ENCODE measurements at regions not wholly inside any gene's neighbourhood (a gene's known extent, or its start where the extent isn't known, plus 50 kb on each side); places are given as distances from the start of the nearest gene placed in this dataset.

DNA sequence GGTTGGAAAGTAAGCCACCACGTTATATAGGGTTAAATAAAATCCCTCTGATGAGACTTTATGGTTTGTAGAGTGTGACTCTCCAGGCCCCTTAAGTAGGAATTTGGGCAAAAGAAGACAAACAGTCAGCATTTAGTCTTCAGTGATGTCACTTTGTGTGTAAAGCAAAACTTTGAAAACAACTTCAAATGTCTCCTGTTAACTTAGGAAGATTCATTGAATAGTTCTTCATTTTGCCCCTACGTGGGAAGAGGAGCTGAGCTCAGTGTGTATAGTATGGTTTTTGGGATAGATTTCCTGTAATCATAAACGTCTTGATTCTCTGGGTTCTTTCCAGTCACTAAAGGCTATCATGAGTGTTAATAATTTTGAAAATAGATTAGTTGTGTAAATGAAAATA is 101.3 kb downstream of the GADD45G start:
- Histone ChIP-seq H3K9ac (ENCODE audit: low read length) (no peak overlapping the region), H3K36me3 (ENCODE audit: low read length) (no peaks in the 10 kb centered on the region), H3K79me2 (ENCODE audit: insufficient read depth, low read length) (no peaks in the 10 kb centered on the region), H3K27ac (ENCODE audit: low read depth, low read length) (no peak overlapping the region), H4K20me1 (ENCODE audit: low read depth, low read length) (no peaks in the 10 kb centered on the region), H3K9me3 (ENCODE audit: insufficient read depth, low read length) (no peaks in the 10 kb centered on the region), H3K4me2 (ENCODE audit: low read depth, low read length, poor library complexity, severe bottlenecking) (no peak overlapping the region), H3K27me3 (ENCODE audit: low read length) (no peaks in the 10 kb centered on the region), H3F3A (ENCODE audit: insufficient read depth) (no peaks in the 10 kb centered on the region), H2AFZ (ENCODE audit: low read depth, low read length, severe bottlenecking) (no peak overlapping the region), H3K4me3 (ENCODE audit: insufficient read depth, low read length, poor library complexity, severe bottlenecking) (no peak overlapping the region), H3K9me2 (replicated peaks; ENCODE audit: insufficient read depth, low read length) (no peaks in the 10 kb centered on the region)
- no peak for TF ChIP-seq CTCF (IDR thresholded peaks at IDR 0.05; ENCODE audit: insufficient read depth, low read length, poor library complexity, severe bottlenecking)
- no peak for TF ChIP-seq EZH2phosphoT487 (conservative IDR thresholded peaks at IDR 0.05; ENCODE audit: low read length)

GRCh38 chr9:89706731-89707191 is 101.9 kb downstream of the GADD45G start:
- Histone ChIP-seq H3K4me3 (ENCODE audit: insufficient read depth, low read length, poor library complexity, severe bottlenecking) (no peak overlapping the region), H3K9ac (ENCODE audit: low read length) (no peak overlapping the region), H4K20me1 (ENCODE audit: low read depth, low read length) (no peaks in the 10 kb centered on the region), H3K27me3 (ENCODE audit: low read length) (no peaks in the 10 kb centered on the region), H3F3A (ENCODE audit: insufficient read depth) (no peaks in the 10 kb centered on the region), H3K79me2 (ENCODE audit: insufficient read depth, low read length) (no peaks in the 10 kb centered on the region), H3K9me2 (replicated peaks; ENCODE audit: insufficient read depth, low read length) (no peaks in the 10 kb centered on the region), H2AFZ (ENCODE audit: low read depth, low read length, severe bottlenecking) (no peak overlapping the region), H3K9me3 (ENCODE audit: insufficient read depth, low read length) (no peaks in the 10 kb centered on the region), H3K27ac (ENCODE audit: low read depth, low read length) (no peak overlapping the region), H3K36me3 (ENCODE audit: low read length) (no peaks in the 10 kb centered on the region), H3K4me2 (ENCODE audit: low read depth, low read length, poor library complexity, severe bottlenecking) (no peak overlapping the region)
- no peak for TF ChIP-seq CTCF (IDR thresholded peaks at IDR 0.05; ENCODE audit: insufficient read depth, low read length, poor library complexity, severe bottlenecking)
- no peak for TF ChIP-seq EZH2phosphoT487 (conservative IDR thresholded peaks at IDR 0.05; ENCODE audit: low read length)

DNA sequence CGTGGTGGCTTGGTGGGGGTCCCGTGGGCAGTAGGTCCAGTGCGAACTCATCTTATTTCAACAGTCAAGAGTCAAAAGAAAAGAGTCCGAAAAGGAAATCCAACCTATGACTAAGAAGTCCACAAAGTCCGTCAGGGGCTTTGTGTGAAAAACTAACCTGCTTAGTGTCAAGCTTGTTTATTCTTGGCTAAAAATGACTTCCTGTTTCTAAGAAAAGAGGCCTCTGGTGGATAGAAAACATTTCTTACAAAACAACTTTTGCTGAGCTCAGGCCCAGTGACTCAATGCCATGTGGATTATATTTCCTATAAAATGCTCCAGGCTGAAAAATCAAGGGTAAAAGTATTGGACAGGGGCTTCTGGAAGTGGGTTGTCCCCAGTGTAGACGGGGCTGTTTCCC is 105.9 kb downstream of the GADD45G start:
- no peaks in the 10 kb centered on the region for H3K36me3 ChIP-seq (ENCODE audit: low read length)
- H3K27me3 ChIP-seq (ENCODE audit: low read length): no peaks in the 10 kb centered on the region
- no peak overlapping the region for H3K4me3 ChIP-seq (ENCODE audit: insufficient read depth, low read length, poor library complexity, severe bottlenecking)
- no peak overlapping the region for H2AFZ ChIP-seq (ENCODE audit: low read depth, low read length, severe bottlenecking)
- no peaks in the 10 kb centered on the region for H4K20me1 ChIP-seq (ENCODE audit: low read depth, low read length)
- no peak overlapping the region for H3K27ac ChIP-seq (ENCODE audit: low read depth, low read length)
- H3K4me2 ChIP-seq (ENCODE audit: low read depth, low read length, poor library complexity, severe bottlenecking): no peak overlapping the region
- no peaks in the 10 kb centered on the region for H3F3A ChIP-seq (ENCODE audit: insufficient read depth)
- H3K9me2 ChIP-seq (replicated peaks; ENCODE audit: insufficient read depth, low read length): no peaks in the 10 kb centered on the region
- no peak overlapping the region for H3K9ac ChIP-seq (ENCODE audit: low read length)
- no peaks in the 10 kb centered on the region for H3K79me2 ChIP-seq (ENCODE audit: insufficient read depth, low read length)
- TF ChIP-seq CTCF (IDR thresholded peaks at IDR 0.05; ENCODE audit: insufficient read depth, low read length, poor library complexity, severe bottlenecking): no peak
- no peak for TF ChIP-seq EZH2phosphoT487 (conservative IDR thresholded peaks at IDR 0.05; ENCODE audit: low read length)
- H3K9me3 ChIP-seq (ENCODE audit: insufficient read depth, low read length): no peaks in the 10 kb centered on the region

Data from SU-DHL-6 (cell line).